GM21381 (cell line): ENCODE measurements at regions not wholly inside any gene's neighbourhood (a gene's known extent, or its start where the extent isn't known, plus 50 kb on each side); places are given as distances from the start of the nearest gene placed in this dataset.
"Not testable (repeated sequence)": the region's sequence is repeated elsewhere in the genome, so short reads cannot be mapped to it uniquely, and the experiment has no call there.

Experiments used
- ATAC-seq: cut with Tn5 transposase; IDR thresholded peaks from one replicate; pipeline ENCODE4 v1.9.1; 2021; ENCODE audit warnings: mild to moderate bottlenecking, moderate library complexity; ENCODE audit not compliant: unreplicated experiment

GRCh38 chrY:7417946-7418345, 506.4 kb upstream of the AMELY start:
- ATAC-seq: no peak

GRCh38 chrY:7416406-7416805, 504.9 kb upstream of the AMELY start:
- ATAC-seq: no peak

- no peak for ATAC-seq
Measured at GRCh38 chrY:7415157-7415633, 503.6 kb upstream of the AMELY start.

GRCh38 chrY:7390056-7390455, 478.5 kb upstream of the AMELY start:
- ATAC-seq: no peak

GRCh38 chrY:7382988-7383387, 471.4 kb upstream of the AMELY start:
- ATAC-seq: no peak

GRCh38 chrY:7377091-7377490, 465.5 kb upstream of the AMELY start:
- no peak for ATAC-seq

- not testable (repeated sequence) for ATAC-seq
Measured at GRCh38 chrY:7374485-7374884, 462.9 kb upstream of the AMELY start.

GRCh38 chrY:7371953-7372352, 460.4 kb upstream of the AMELY start:
- ATAC-seq: not testable (repeated sequence)

- not testable (repeated sequence) for ATAC-seq
Measured at GRCh38 chrY:7371026-7371425, 459.5 kb upstream of the AMELY start.

- no peak for ATAC-seq
Measured at GRCh38 chrY:7359520-7359919, 448.0 kb upstream of the AMELY start.

GRCh38 chrY:7358103-7358752, 446.7 kb upstream of the AMELY start:
- no peak for ATAC-seq

GRCh38 chrY:7355891-7356290, 444.3 kb upstream of the AMELY start:
- not testable (repeated sequence) for ATAC-seq

- ATAC-seq: no peak
Measured at GRCh38 chrY:7344661-7345060, 433.1 kb upstream of the AMELY start.

GRCh38 chrY:7343261-7343660, 431.7 kb upstream of the AMELY start:
- no peak for ATAC-seq

GRCh38 chrY:7342732-7343131, 431.2 kb upstream of the AMELY start:
- ATAC-seq: not testable (repeated sequence)

- no peak for ATAC-seq
Measured at GRCh38 chrY:7339391-7340087, 428.0 kb upstream of the AMELY start.

GRCh38 chrY:7336023-7336873, 424.7 kb upstream of the AMELY start:
- ATAC-seq: no peak

GRCh38 chrY:7334449-7334848, 422.9 kb upstream of the AMELY start:
- ATAC-seq: no peak

GRCh38 chrY:7326296-7327246, 415.0 kb upstream of the AMELY start:
- no peak for ATAC-seq

- no peak for ATAC-seq
Measured at GRCh38 chrY:7325531-7325930, 414.0 kb upstream of the AMELY start.
